Smooth muscle cell (in vitro differentiated cells): ENCODE measurements at regions not wholly inside any gene's neighbourhood (a gene's known extent, or its start where the extent isn't known, plus 50 kb on each side); places are given as distances from the start of the nearest gene placed in this dataset. TPM values are rescaled to one million over a fixed set of nuclear protein-coding genes. Genes with fewer than 3 reads are reported as not detected.

ENCODE experiments used
- DNase-seq: peaks from one replicate; lab custom pipeline; 2025; ENCODE audit not compliant: unreplicated experiment; lab: John Stamatoyannopoulos, UW
- H2AFZ ChIP-seq: fragments of 200-600 bp; sonication (generic); 2 replicates; pipeline ENCODE4 v1.6.0; 2016; ENCODE audit warnings: antibody characterized with exemption, low read depth, mild to moderate bottlenecking
- H3F3A ChIP-seq: fragments of 200-600 bp; sonication (generic); 2 replicates; pipeline ENCODE4 v1.6.0; 2017; ENCODE audit warnings: antibody characterized with exemption, low read depth
- H3K27ac ChIP-seq: fragments of 200-600 bp; sonication (generic); 2 replicates; pipeline ENCODE4 v1.5.1; 2016; ENCODE audit warnings: low read depth, mild to moderate bottlenecking
- H3K27me3 ChIP-seq: fragments of 200-600 bp; sonication (generic); 2 replicates; pipeline ENCODE4 v1.6.1; 2016; ENCODE audit warnings: low read depth, mild to moderate bottlenecking
- H3K36me3 ChIP-seq: fragments of 200-600 bp; sonication (generic); 2 replicates; pipeline ENCODE4 v1.5.1; 2016; ENCODE audit warnings: low read depth
- H3K4me1 ChIP-seq: fragments of 200-600 bp; sonication (generic); 2 replicates; pipeline ENCODE4 v1.5.1; 2016; ENCODE audit warnings: low read depth
- H3K4me2 ChIP-seq: fragments of 200-600 bp; sonication (generic); 2 replicates; pipeline ENCODE4 v1.6.0; 2016; ENCODE audit warnings: mild to moderate bottlenecking
- H3K4me3 ChIP-seq: fragments of 200-600 bp; sonication (generic); 2 replicates; pipeline ENCODE4 v1.5.1; 2016; ENCODE audit warnings: mild to moderate bottlenecking
- H3K79me2 ChIP-seq: fragments of 200-600 bp; sonication (generic); 2 replicates; pipeline ENCODE4 v1.6.0; 2016; ENCODE audit warnings: low read depth, mild to moderate bottlenecking
- H3K9ac ChIP-seq: fragments of 200-600 bp; sonication (generic); 2 replicates; pipeline ENCODE4 v1.6.0; 2016; ENCODE audit warnings: low read depth
- H3K9me3 ChIP-seq: fragments of 200-600 bp; sonication (generic); replicated peaks from 2 replicates; pipeline ENCODE4 v1.5.1; 2016; ENCODE audit warnings: low read depth
- H4K20me1 ChIP-seq: fragments of 200-600 bp; sonication (generic); 2 replicates; pipeline ENCODE4 v1.6.0; 2016; ENCODE audit warnings: low read depth
- WGBS: methylation state at CpG from one replicate; pipeline ENCODE4 v1.1.7; 2016; ENCODE audit warnings: low lambda C conversion rate; 5-methylcytosine and 5-hydroxymethylcytosine counted together
- small RNA-seq: library from RNA; depleted of rRNA; stranded (forward); fragments of <200 nt; gene quantifications from one replicate; pipeline ENCODE3, GENCODE V24; 2014
- TF ChIP-seq, protein P1 (sequence below): fragments of 200-600 bp; sonication (generic); IDR thresholded peaks from 2 replicates; pipeline ENCODE4 v1.5.1; 2017; ENCODE audit warnings: borderline replicate concordance, mild to moderate bottlenecking, antibody characterized with exemption; ENCODE audit not compliant: insufficient read depth, poor library complexity, severe bottlenecking

DNA sequence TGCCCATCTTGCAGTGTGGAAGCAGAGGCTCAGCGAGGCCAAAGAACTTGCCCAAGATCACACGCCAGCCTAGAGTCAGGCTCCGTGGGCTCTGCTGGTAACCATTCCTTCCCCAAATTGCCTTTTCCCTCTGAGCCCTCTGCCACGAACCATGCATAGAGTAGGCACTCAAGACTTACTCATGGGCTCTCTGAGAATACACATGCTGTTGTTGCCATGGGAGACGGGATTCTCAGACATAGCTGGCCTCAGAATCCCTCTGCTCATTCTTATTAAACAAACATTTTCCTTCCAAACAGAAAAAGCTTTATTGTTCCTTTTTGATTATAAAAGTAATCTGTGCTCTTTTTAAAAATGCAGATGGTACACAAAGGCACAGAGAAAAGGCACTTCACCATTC is 52.5 kb upstream of the WSCD2 start:
- Histone ChIP-seq H3K9me3 (no peaks in the 10 kb centered on the region), H3K27me3 (peaks cover 41% of the 10 kb centered on the region), H3K9ac (no peak overlapping the region), H3K4me2 (no peak overlapping the region), H3K27ac (no peak overlapping the region), H3K79me2 (no peaks in the 10 kb centered on the region), H3K36me3 (no peaks in the 10 kb centered on the region), H4K20me1 (no peaks in the 10 kb centered on the region), H3K4me3 (no peak overlapping the region), H3F3A (no peaks in the 10 kb centered on the region), H3K4me1 (peaks cover 4% of the 10 kb centered on the region), H2AFZ (no peak overlapping the region)
- DNase-seq: no peak
- 81% methylated on average over 5 of the region's 5 CpGs for WGBS
- TF ChIP-seq, protein P1, sequence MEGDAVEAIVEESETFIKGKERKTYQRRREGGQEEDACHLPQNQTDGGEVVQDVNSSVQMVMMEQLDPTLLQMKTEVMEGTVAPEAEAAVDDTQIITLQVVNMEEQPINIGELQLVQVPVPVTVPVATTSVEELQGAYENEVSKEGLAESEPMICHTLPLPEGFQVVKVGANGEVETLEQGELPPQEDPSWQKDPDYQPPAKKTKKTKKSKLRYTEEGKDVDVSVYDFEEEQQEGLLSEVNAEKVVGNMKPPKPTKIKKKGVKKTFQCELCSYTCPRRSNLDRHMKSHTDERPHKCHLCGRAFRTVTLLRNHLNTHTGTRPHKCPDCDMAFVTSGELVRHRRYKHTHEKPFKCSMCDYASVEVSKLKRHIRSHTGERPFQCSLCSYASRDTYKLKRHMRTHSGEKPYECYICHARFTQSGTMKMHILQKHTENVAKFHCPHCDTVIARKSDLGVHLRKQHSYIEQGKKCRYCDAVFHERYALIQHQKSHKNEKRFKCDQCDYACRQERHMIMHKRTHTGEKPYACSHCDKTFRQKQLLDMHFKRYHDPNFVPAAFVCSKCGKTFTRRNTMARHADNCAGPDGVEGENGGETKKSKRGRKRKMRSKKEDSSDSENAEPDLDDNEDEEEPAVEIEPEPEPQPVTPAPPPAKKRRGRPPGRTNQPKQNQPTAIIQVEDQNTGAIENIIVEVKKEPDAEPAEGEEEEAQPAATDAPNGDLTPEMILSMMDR: no peak

DNA sequence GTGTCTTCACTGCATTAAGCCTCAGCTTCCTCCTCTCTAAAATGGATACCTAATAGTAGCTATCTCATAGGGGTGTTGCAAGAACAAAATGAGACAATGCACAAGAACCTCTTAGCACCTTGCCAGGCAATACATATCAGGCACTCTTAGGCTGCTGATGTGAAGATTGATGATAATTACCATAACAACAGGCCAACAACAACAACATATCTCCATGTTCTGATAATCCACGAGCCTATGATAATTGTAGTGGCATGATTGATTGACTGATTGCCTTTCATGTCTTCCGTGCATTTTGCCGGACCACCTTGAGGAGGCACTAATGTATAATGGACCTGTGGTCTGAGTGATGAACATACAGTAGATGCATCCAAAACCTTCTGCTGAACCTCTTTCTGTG is 50.7 kb upstream of the WSCD2 start:
- H3K4me3 ChIP-seq: no peak overlapping the region
- no peak overlapping the region for H3K4me2 ChIP-seq
- no peaks in the 10 kb centered on the region for H3K79me2 ChIP-seq
- no peak overlapping the region for H3K27ac ChIP-seq
- TF ChIP-seq, protein P1: no peak
- no peaks in the 10 kb centered on the region for H3K36me3 ChIP-seq
- H3K9me3 ChIP-seq: no peaks in the 10 kb centered on the region
- H2AFZ ChIP-seq: no peak overlapping the region
- WGBS: 89% methylated on average over 3 of the region's 3 CpGs
- H3K27me3 ChIP-seq: peaks cover 22% of the 10 kb centered on the region
- H4K20me1 ChIP-seq: no peaks in the 10 kb centered on the region
- H3K9ac ChIP-seq: no peak overlapping the region
- DNase-seq: no peak
- H3F3A ChIP-seq: no peaks in the 10 kb centered on the region
- H3K4me1 ChIP-seq: peaks cover 4% of the 10 kb centered on the region

Small RNA genes lying in the stretch of these regions (small RNA-seq; reads per million reads assigned to genes)
- not detected for gene AC126177.5
